ENCODE measurements at regions not wholly inside any gene's neighbourhood (a gene's known extent, or its start where the extent isn't known, plus 50 kb on each side); places are given as distances from the start of the nearest gene placed in this dataset.

- H3K4me3 ChIP-seq = no peak overlapping the region
- H3K9me3 ChIP-seq = no peaks in the 10 kb centered on the region
- intact Hi-C loops (cut with DNase I) = no loop called here
- H3K27me3 ChIP-seq = no peaks in the 10 kb centered on the region
- no peak for TF ChIP-seq EP300 (IDR thresholded peaks at IDR 0.05)
- no peak for TF ChIP-seq CTCF (IDR thresholded peaks at IDR 0.05)
- no peak for TF ChIP-seq POLR2AphosphoS5 (IDR thresholded peaks at IDR 0.05)
- no peak for TF ChIP-seq POLR2A (IDR thresholded peaks at IDR 0.05)
- no peaks in the 10 kb centered on the region for H3K4me1 ChIP-seq
- 75 to 79% methylated on average over 5 of the region's 5 CpGs for WGBS, 2 donors
- no peak for DNase-seq
- H3K27ac ChIP-seq = no peak overlapping the region
- no peaks in the 10 kb centered on the region for H3K36me3 ChIP-seq
Observed at GRCh38 chr14:28879573-28879996, 113.0 kb downstream of the FOXG1 start.

- 81 to 86% methylated on average over 5 of the region's 5 CpGs for WGBS, 2 donors
- H3K27ac ChIP-seq = no peak overlapping the region
- no peaks in the 10 kb centered on the region for H3K9me3 ChIP-seq
- H3K36me3 ChIP-seq = no peaks in the 10 kb centered on the region
- TF ChIP-seq EP300 (IDR thresholded peaks at IDR 0.05) (no peak), POLR2A (IDR thresholded peaks at IDR 0.05) (no peak), CTCF (IDR thresholded peaks at IDR 0.05) (no peak), POLR2AphosphoS5 (IDR thresholded peaks at IDR 0.05) (no peak)
- intact Hi-C loops (cut with DNase I) = no loop called here
- H3K27me3 ChIP-seq = no peaks in the 10 kb centered on the region
- no peaks in the 10 kb centered on the region for H3K4me1 ChIP-seq
- H3K4me3 ChIP-seq = no peak overlapping the region
- DNase-seq = no peak
Observed at GRCh38 chr14:28886940-28887339, 120.4 kb downstream of the FOXG1 start.

- WGBS, 2 donors = 48 to 72% methylated on average over 3 of the region's 3 CpGs
- no peak overlapping the region for H3K27ac ChIP-seq
Observed at GRCh38 chr14:28895389-28895788, 128.8 kb downstream of the FOXG1 start.

GRCh38 chr14:28896337-28896736, 129.8 kb downstream of the FOXG1 start:
- Histone ChIP-seq H3K27me3 (no peaks in the 10 kb centered on the region), H3K36me3 (no peaks in the 10 kb centered on the region), H3K9me3 (no peaks in the 10 kb centered on the region), H3K4me3 (no peak overlapping the region), H3K4me1 (no peaks in the 10 kb centered on the region), H3K27ac (no peak overlapping the region)
- DNase-seq = no peak
- intact Hi-C loops (cut with DNase I) = no loop called here
- no peak for TF ChIP-seq POLR2A (IDR thresholded peaks at IDR 0.05)
- TF ChIP-seq EP300 (IDR thresholded peaks at IDR 0.05) = no peak
- no peak for TF ChIP-seq POLR2AphosphoS5 (IDR thresholded peaks at IDR 0.05)
- TF ChIP-seq CTCF (IDR thresholded peaks at IDR 0.05) = no peak

More at GRCh38 chr14:28895389-28895788, 128.8 kb downstream of the FOXG1 start:
- TF ChIP-seq CTCF (IDR thresholded peaks at IDR 0.05) (no peak), POLR2A (IDR thresholded peaks at IDR 0.05) (no peak), POLR2AphosphoS5 (IDR thresholded peaks at IDR 0.05) (no peak), EP300 (IDR thresholded peaks at IDR 0.05) (no peak)
- no peak for DNase-seq
- no peaks in the 10 kb centered on the region for H3K27me3 ChIP-seq
- H3K9me3 ChIP-seq = no peaks in the 10 kb centered on the region
- no peaks in the 10 kb centered on the region for H3K36me3 ChIP-seq
- intact Hi-C loops (cut with DNase I) = no loop called here
- no peak overlapping the region for H3K4me3 ChIP-seq
- no peaks in the 10 kb centered on the region for H3K4me1 ChIP-seq

DNA sequence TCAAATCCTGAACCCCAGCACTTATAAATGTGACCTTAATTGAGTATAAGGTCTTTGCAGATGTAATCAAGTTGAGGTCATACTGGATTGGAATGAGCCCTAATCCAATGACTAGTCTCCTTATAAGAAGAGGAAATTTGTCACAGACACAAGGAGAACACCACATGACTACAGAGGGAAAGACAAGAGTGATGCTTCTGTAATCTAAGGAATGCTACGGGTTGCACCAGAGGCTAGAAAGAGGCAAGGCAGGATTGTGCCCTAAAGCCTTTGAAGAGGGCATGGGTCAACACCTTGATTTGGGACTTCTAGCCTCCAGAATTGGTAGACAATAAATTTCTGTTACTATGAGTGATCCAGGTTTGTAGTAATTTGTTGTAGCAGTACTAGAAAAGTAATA, 135.0 kb downstream of the FOXG1 start:
- 42 to 54% methylated on average over 1 of the region's 1 CpG for WGBS, 2 donors
- Histone ChIP-seq H3K4me1 (no peaks in the 10 kb centered on the region), H3K27me3 (no peaks in the 10 kb centered on the region), H3K4me3 (no peak overlapping the region), H3K27ac (no peak overlapping the region), H3K9me3 (no peaks in the 10 kb centered on the region), H3K36me3 (no peaks in the 10 kb centered on the region)
- TF ChIP-seq POLR2AphosphoS5 (IDR thresholded peaks at IDR 0.05) = no peak
- no peak for TF ChIP-seq EP300 (IDR thresholded peaks at IDR 0.05)
- TF ChIP-seq POLR2A (IDR thresholded peaks at IDR 0.05) = no peak
- TF ChIP-seq CTCF (IDR thresholded peaks at IDR 0.05) = no peak
- intact Hi-C loops (cut with DNase I) = no loop called here
- no peak for DNase-seq
